Caki2 (cell line): ENCODE measurements at regions not wholly inside any gene's neighbourhood (a gene's known extent, or its start where the extent isn't known, plus 50 kb on each side); places are given as distances from the start of the nearest gene placed in this dataset.
"Not testable (repeated sequence)": the region's sequence is repeated elsewhere in the genome, so short reads cannot be mapped to it uniquely, and the experiment has no call there.

ENCODE experiments used
- DNase-seq: peaks from one replicate; pipeline ENCODE4 v3.0.0-alpha.2; 2015; ENCODE audit warnings: low read depth
- in situ Hi-C: cut with HindIII; loops from 2 replicates; pipeline ENCODE4 v1.10.0; 2016; ENCODE audit warnings: low sequenced_read_pairs, low pct_unique_long_range_greater_than_20kb, mixed read lengths

GRCh38 chr2:182619276-182619675 lies 96.8 kb upstream of the DNAJC10 start:
- in situ Hi-C loops: no loop called here
- no peak for DNase-seq

GRCh38 chr2:182621191-182621590 lies 94.9 kb upstream of the DNAJC10 start:
- no peak for DNase-seq
- in situ Hi-C loops: no loop called here

- no peak for DNase-seq
- in situ Hi-C loops: no loop called here
These were observed 94.2 kb upstream of the DNAJC10 start for GRCh38 chr2:182621810-182622209.

DNA sequence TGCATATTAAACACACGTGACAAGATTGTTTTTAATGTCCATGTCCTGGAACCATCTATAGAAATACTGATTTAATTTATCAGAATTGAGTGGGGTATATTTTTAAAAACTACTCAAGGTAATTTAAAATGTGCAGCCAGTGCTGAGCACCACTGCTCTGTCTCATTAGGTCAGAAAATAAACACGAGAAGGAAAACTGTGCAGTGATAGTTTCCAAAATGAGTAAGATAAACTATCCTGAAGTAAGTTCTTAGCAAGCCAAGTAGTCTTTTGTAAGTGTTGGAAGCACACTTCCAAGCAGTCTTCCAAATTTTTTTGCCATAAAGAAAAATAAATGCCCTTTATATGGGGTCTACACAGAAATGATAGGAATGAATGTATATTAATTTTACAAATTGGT lies 93.8 kb upstream of the DNAJC10 start:
- DNase-seq: no peak
- in situ Hi-C loops: no loop called here

- in situ Hi-C loops: no loop called here
- no peak for DNase-seq
These were observed 90.2 kb upstream of the DNAJC10 start for GRCh38 chr2:182625814-182626213.

DNA sequence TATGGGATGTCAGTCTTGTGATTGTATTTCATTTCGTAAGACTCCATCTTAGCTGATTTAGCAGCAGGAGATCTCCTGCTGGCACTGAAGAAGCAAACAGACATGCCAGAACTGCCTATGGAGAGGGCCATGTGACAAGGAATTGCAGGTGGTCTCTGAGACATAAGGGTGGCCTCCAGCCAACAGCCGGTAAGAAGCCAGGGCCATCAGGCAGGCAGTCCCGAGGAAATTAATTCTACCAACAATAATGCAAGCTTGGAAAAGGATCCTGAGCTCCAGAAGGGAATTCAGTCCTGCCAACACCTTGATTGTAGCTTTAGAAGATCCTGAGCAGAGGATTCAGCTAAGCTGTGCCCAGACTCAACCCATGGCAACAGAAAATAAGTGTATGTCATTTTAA lies 87.1 kb upstream of the DNAJC10 start:
- DNase-seq: no peak
- in situ Hi-C loops: no loop called here

DNA sequence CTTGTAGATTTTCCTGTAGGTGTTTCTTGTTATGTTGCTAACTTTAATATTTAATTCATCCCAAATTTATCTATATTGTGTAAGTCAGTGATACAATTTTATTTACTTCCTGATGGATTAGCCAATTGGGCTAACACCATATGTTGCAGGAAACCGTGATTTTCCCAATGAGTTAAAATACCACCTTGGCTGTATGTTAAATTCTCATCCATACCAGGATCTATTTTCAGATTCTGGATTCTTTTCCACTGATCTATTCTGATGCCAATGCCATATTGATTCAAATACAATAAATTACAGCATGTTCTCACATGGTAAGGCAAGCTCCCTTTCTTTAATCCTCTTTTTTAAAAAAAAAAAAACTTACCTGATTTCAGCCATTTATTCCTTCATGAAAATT lies 85.8 kb upstream of the DNAJC10 start:
- DNase-seq: no peak
- in situ Hi-C loops: no loop called here

DNA sequence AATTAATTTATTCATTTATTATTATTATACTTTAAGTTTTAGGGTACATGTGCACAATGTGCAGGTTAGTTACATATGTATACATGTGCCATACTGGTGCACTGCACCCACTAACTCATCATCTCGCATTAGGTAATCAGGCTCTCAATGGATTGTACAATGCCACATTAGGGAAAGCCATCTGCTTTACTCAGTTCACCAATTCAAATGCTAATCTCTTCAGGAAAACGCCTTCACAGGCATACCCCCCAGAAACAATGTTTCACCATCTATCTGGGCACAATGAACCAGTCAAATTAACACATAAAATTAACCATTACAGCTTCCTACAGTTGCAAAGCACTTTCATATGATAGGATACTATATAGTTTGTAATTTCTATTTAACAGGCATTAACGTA lies 84.8 kb upstream of the DNAJC10 start:
- in situ Hi-C loops: no loop called here
- DNase-seq: no peak

DNA sequence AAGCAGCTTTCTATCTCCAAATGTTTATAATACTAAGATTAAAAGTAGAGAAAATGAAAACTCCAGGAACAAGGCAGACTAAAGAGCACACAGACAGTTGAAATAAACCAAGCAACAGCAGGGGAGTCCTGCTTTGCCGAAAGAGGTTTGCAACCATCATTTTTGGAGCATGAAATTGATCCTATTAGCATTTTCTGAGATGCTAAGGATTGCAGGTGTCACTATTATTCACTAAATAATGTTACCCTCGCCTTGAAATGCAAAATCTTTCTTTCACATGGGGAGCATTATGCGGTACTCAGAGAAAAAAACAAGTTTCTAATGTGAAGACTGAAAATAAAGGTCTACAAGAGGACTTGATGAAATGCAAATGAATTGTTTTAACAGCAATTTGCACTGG lies 81.7 kb upstream of the DNAJC10 start:
- no peak for DNase-seq
- in situ Hi-C loops: no loop called here

GRCh38 chr2:182636699-182637098 lies 79.4 kb upstream of the DNAJC10 start:
- in situ Hi-C loops: no loop called here
- no peak for DNase-seq

GRCh38 chr2:182638667-182639066 lies 77.4 kb upstream of the DNAJC10 start:
- DNase-seq: no peak
- in situ Hi-C loops: no loop called here

DNA sequence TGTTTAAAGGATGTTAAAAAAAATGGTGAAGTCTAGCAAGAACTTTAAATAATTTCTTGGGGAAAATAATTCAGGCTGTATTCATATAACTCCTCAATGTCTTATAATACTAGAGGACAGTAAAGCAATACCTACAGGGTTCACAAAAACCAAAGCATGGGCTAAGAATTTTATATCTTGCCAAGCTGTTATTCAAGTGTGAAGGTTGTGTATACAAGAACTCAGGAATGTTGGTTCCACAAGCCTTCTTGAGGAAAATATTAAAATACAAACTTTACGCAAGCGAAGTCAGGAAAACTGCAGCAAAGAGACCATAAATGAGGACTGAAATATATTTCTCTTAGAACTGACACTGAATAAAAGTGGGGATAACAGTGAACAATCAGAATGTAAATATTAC lies 76.1 kb upstream of the DNAJC10 start:
- in situ Hi-C loops: no loop called here
- no peak for DNase-seq

DNA sequence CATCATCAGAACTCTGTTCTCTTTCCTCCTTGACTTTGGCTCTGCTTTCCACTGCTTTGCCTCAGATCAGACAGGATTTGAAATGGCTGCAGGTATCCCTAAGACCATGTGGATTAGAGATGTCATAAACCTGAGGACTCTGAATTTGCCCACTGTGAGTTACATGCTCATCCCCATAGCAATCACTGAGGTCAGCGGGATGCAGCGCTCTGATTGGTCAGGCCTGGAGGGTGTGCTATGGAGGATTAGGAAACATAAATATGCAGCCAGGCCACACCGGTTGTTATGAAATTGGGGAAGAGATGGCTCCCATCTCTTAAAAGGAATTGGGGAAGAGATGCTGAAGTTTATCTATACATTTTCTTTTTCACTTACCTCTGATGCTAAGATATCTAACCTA lies 73.7 kb upstream of the DNAJC10 start:
- peak; percentile 41 for DNase-seq
- in situ Hi-C loops: no loop called here

DNA sequence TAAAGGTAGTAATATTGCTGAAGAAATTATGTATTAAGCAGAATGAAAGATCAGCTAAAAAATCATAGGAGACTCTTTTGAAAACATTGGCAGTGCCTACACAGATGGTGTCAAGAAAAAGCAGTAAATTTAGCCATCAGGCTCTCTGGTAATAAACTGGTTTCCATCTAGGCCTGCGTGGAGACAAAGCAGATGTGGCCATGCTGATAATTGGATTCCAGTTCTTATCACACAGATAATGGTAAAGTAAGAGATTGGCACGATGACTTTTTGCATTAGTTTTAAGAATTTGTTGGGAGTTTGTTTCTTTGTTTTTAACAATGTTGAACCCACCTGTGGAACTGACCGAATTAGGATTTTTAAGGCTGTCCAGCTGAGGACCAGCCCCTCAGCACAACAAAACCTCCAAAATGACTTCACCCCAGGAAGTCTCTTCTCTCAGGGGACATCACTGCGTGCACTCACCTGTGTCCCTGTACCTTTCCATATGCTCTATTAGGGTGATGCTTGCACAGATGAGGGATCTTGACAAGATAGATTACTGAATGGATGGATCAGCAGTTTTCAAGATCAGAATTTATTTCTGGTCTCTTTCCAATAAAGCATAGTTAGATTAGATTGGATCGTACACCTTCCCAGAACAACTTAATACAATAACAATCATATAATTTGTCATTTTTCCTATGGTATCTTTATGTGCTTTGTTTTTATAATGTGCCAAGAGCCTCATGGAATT lies 69.1 kb upstream of the DNAJC10 start:
- DNase-seq: no peak
- in situ Hi-C loops: no loop called here

DNA sequence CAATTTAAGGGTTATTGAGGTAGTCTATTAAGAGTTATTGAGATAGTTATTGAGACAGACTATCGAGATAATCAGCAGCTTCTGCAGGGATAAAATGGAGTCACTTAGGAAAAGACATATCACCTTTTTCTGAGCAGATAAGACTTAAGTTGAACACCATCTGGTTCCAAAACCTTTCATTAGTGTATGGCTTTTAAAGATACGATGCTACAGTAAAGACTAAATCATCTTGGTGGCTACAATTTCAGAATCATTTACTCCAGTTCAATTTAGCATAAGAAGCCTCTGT lies 68.6 kb upstream of the DNAJC10 start:
- in situ Hi-C loops: no loop called here
- DNase-seq: no peak

- in situ Hi-C loops: no loop called here
- DNase-seq: peak; percentile 35
These were observed 66.7 kb upstream of the DNAJC10 start for GRCh38 chr2:182649316-182649715.

DNA sequence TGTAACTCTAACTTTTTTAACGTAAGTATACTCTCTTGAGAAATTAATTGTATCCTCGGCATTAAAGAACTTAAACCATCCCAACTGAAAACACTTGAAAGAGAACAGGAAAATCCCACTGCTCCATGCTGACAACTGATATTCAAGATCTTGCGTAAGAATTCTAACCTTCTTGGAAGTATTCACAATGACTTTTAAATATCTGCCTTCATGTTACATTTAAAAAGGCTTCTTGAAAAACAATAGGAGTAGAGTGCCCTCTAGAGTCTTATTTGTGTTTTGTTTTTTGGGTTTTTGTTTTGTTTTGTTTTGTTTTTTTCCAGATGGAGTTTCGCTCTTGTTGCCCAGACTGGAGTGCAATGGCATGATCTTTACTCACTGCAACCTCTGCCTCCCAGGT lies 65.4 kb upstream of the DNAJC10 start:
- in situ Hi-C loops: no loop called here
- DNase-seq: peak; percentile 59

- DNase-seq: no peak
- in situ Hi-C loops: no loop called here
These were observed 63.7 kb upstream of the DNAJC10 start for GRCh38 chr2:182652326-182652725.

DNA sequence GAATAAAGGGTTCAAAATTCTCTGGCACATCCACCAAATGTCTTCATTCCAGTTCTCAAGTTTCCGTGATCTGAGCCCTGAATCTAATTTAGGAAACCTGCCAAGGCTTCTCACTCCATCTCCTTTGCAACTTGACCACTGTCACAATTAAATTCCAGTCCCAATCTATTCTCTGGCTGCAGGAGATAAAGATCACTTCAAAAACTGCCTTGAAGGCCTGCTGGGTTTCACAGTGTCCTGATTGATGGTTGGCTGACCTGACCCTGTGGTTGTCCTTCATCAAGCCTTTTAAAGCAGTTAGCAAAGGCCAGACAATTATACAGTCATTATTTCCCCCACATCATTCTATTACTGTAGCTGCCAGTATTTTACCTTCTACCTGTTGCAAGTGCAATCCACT lies 60.3 kb upstream of the DNAJC10 start:
- in situ Hi-C loops: no loop called here
- DNase-seq: no peak

DNA sequence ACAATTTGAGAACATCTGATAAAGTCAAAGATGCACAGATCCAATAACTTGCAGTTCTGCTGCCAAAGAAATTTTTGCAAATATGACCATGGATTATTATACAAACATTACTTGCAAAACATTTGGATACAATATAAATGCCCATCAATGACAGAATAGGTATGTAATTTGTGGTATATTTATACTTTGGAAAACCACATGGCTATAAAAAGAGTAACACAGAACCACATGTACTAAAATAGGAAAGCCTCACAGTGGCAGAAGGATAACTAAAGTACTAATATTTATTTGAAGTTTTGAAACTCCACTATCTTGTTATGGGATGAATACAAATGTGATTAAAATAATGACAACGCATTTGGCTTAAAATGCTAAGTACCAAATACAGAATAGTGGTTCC lies 51.8 kb upstream of the DNAJC10 start:
- in situ Hi-C loops: no loop called here
- DNase-seq: no peak

DNA sequence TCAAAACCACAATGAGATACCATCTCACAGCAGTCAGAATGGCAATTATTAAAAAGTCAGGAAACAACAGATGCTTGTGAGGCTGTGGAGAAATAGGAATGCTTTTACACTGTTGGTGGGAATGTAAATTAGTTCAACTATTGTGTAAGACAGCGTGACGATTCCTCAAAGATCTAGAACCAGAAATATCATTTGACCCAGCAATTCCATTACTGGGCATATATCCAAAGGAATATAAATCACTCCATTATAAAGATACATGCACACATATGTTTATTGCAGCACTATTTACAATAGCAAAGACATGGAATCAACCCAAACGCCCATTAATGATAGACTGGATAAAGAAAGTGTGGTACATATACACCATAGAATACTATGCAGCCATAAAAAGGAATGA lies 50.6 kb upstream of the DNAJC10 start:
- DNase-seq, in situ Hi-C loops: not testable (repeated sequence)
